HCT116 (cell line): ENCODE measurements at regions not wholly inside any gene's neighbourhood (a gene's known extent, or its start where the extent isn't known, plus 50 kb on each side); places are given as distances from the start of the nearest gene placed in this dataset.
A peak's percentile ranks its signal among the peaks of the same experiment; 100 is the strongest.

ENCODE experiments used
- ATAC-seq: fragments of 200-7000 bp; cut with Tn5 transposase; 2 replicates; pipeline ENCODE4 v1.9.1; 2020; ENCODE audit warnings: mild to moderate bottlenecking, moderate library complexity
- BruUV-seq: library from RNA; stranded (reverse); fragments of 400-500 nt; replicated peaks from 2 replicates; lab custom pipeline; 2021; lab: Mats Ljungman, UMichigan
- CTCF ChIA-PET: fragments of 300-600 bp; sonication (Branson Sonifier 250); formaldehyde crosslinking; loops from one replicate; lab custom pipeline; 2021; ENCODE audit warnings: antibody characterized with exemption; lab: Charles Lee
- POLR2A ChIA-PET: fragments of 300-600, 350-600 bp; sonication (Branson Sonifier 250); formaldehyde crosslinking; loops from one replicate; lab custom pipeline; 2021; ENCODE audit warnings: antibody characterized with exemption; lab: Charles Lee
- RAD21 ChIA-PET, 2 experiments: fragments of 300-600 bp; sonication (Branson Sonifier 250); formaldehyde crosslinking; loops; one replicate each; lab custom pipeline; 2023; ENCODE audit warnings: low total read pairs in 2 of 2; ENCODE audit not compliant: uncharacterized antibody in 2 of 2, unreplicated experiment in 2 of 2, low non-redundant PET in 1 of 2; lab: Charles Lee
- DNase-seq: peaks from one replicate; pipeline ENCODE4 v3.0.0-alpha.2; 2010; ENCODE audit warnings: low read depth, low spot score
- H2AFZ ChIP-seq: fragments of 200-600 bp; shearing (Covaris generic), sonication (generic); 2 replicates; pipeline ENCODE4 v1.6.1; 2017; ENCODE audit warnings: low read depth, mixed run types, mixed read lengths, antibody characterized with exemption, low read length; ENCODE audit not compliant: poor library complexity, severe bottlenecking
- H3K27ac ChIP-seq: 2 replicates; pipeline ENCODE4 v1.5.1; 2012; ENCODE audit warnings: low read depth, low read length
- H3K27me3 ChIP-seq: fragments of 200-600 bp; sonication (generic); 2 replicates; pipeline ENCODE4 v1.6.1; 2016; ENCODE audit warnings: mixed run types, low read length, mixed read lengths; ENCODE audit not compliant: insufficient read depth
- H3K36me3 ChIP-seq, 2 experiments: fragments of 200-500 bp in 1 of 2; fragments of 200-600 bp in 1 of 2; sonication (Bioruptor generic) in 1 of 2; sonication (generic) in 1 of 2; 2 replicates each; pipeline versions ENCODE4 v1.5.1 to v1.6.1; 2014 to 2016; ENCODE audit warnings: low read length in 2 of 2, inconsistent platforms in 1 of 2, mixed read lengths in 1 of 2, mixed run types in 1 of 2; ENCODE audit not compliant: insufficient read depth in 2 of 2, control insufficient read depth in 1 of 2
- H3K4me1 ChIP-seq, 2 experiments: fragments of 200-600 bp in 1 of 2; sonication (generic) in 1 of 2; 2 replicates each; pipeline versions ENCODE4 v1.5.1 to v1.6.1; 2012 to 2017; ENCODE audit warnings: low read length in 2 of 2, inconsistent platforms in 1 of 2, mild to moderate bottlenecking in 1 of 2, mixed read lengths in 1 of 2, mixed run types in 1 of 2, moderate library complexity in 1 of 2; ENCODE audit not compliant: insufficient read depth in 2 of 2, control insufficient read depth in 1 of 2
- H3K4me2 ChIP-seq: fragments of 200-600 bp; sonication (generic); 2 replicates; pipeline ENCODE4 v1.6.1; 2017; ENCODE audit warnings: mixed run types, low read length, mixed read lengths
- H3K4me3 ChIP-seq, 2 experiments: fragments of 200-600 bp in 1 of 2; sonication (generic) in 1 of 2; replicated peaks in 1 of 2; 2 replicates each; pipeline ENCODE4 v1.5.1; 2011 to 2016; ENCODE audit warnings: low read length in 2 of 2, control low read depth in 1 of 2, low read depth in 1 of 2, mild to moderate bottlenecking in 1 of 2, mixed read lengths in 1 of 2, mixed run types in 1 of 2
- H3K79me2 ChIP-seq: fragments of 200-600 bp; sonication (generic); 2 replicates; pipeline ENCODE4 v1.6.1; 2017; ENCODE audit warnings: mild to moderate bottlenecking, mixed run types, low read length, moderate library complexity, mixed read lengths; ENCODE audit not compliant: insufficient read depth
- H3K9ac ChIP-seq: fragments of 200-600 bp; sonication (generic); 2 replicates; pipeline ENCODE4 v1.6.1; 2016; ENCODE audit warnings: low read length, mixed read lengths
- H3K9me2 ChIP-seq: fragments of 200-600 bp; sonication (generic), shearing (Covaris generic); 2 replicates; pipeline ENCODE4 v1.6.1; 2017; ENCODE audit warnings: mixed run types, mild to moderate bottlenecking, moderate library complexity; ENCODE audit not compliant: insufficient read depth
- H3K9me3 ChIP-seq, 2 experiments: fragments of 200-500 bp in 1 of 2; fragments of 200-600 bp in 1 of 2; sonication (Bioruptor generic) in 1 of 2; sonication (generic) in 1 of 2; 2 replicates each; pipeline ENCODE4 v1.6.1; 2014 to 2017; ENCODE audit warnings: low read length in 2 of 2, mixed read lengths in 2 of 2, inconsistent platforms in 1 of 2, low read depth in 1 of 2, mild to moderate bottlenecking in 1 of 2, mixed run types in 1 of 2, moderate library complexity in 1 of 2; ENCODE audit not compliant: control insufficient read depth in 1 of 2, insufficient read depth in 1 of 2
- H4K20me1 ChIP-seq: fragments of 200-600 bp; sonication (generic), shearing (Covaris generic); 2 replicates; pipeline ENCODE4 v1.6.1; 2017; ENCODE audit warnings: mixed run types, mild to moderate bottlenecking, moderate library complexity; ENCODE audit not compliant: insufficient read depth
- ATF3 ChIP-seq: IDR thresholded peaks from 2 replicates; pipeline ENCODE4 v1.6.1; 2012
- CEBPB ChIP-seq: IDR thresholded peaks from 2 replicates; pipeline ENCODE4 v1.6.1; 2012; ENCODE audit warnings: low read depth
- CTCF ChIP-seq, 3 experiments: fragments of 200-600 bp in 1 of 3; sonication (generic) in 1 of 3; IDR thresholded peaks in 2 of 3; conservative IDR thresholded peaks in 1 of 3; 2 replicates each; pipeline ENCODE4 v1.5.1; 2012 to 2017; ENCODE audit warnings: low read depth in 2 of 3, low read length in 2 of 3, antibody characterized with exemption in 1 of 3, borderline replicate concordance in 1 of 3, control low read depth in 1 of 3, mild to moderate bottlenecking in 1 of 3, mixed read lengths in 1 of 3, mixed run types in 1 of 3, moderate library complexity in 1 of 3; ENCODE audit not compliant: insufficient read depth in 1 of 3
- EGR1 ChIP-seq: IDR thresholded peaks from 2 replicates; pipeline ENCODE4 v1.6.1; 2012; ENCODE audit warnings: low read depth
- ELF1 ChIP-seq: IDR thresholded peaks from 2 replicates; pipeline ENCODE4 v1.6.1; 2012; ENCODE audit warnings: low read depth, borderline replicate concordance
- EZH2 ChIP-seq: fragments of 200-600 bp; sonication (generic); IDR thresholded peaks from 2 replicates; pipeline ENCODE4 v1.6.1; 2017; ENCODE audit warnings: antibody characterized with exemption, mixed run types
- EZH2phosphoT487 ChIP-seq: fragments of 200-600 bp; IDR thresholded peaks from 2 replicates; pipeline ENCODE4 v1.6.1; 2018; ENCODE audit warnings: antibody characterized with exemption, borderline replicate concordance
- FOSL1 ChIP-seq: IDR thresholded peaks from 2 replicates; pipeline ENCODE4 v1.6.1; 2012; ENCODE audit warnings: low read depth
- JUND ChIP-seq: IDR thresholded peaks from 2 replicates; pipeline ENCODE4 v1.6.1; 2012
- MAX ChIP-seq: IDR thresholded peaks from 2 replicates; pipeline ENCODE4 v1.6.1; 2012
- POLR2A ChIP-seq: IDR thresholded peaks from 2 replicates; pipeline ENCODE4 v1.7.0; 2011; ENCODE audit warnings: borderline replicate concordance; ENCODE audit not compliant: insufficient read depth, insufficient read length; ENCODE audit errors: extremely low read depth
- POLR2AphosphoS5 ChIP-seq: IDR thresholded peaks from 2 replicates; pipeline ENCODE4 v1.6.1; 2011; ENCODE audit warnings: mild to moderate bottlenecking, low read depth, low read length, moderate library complexity
- RAD21 ChIP-seq: IDR thresholded peaks from 2 replicates; pipeline ENCODE4 v1.6.1; 2012; ENCODE audit warnings: low read depth, mild to moderate bottlenecking
- REST ChIP-seq: IDR thresholded peaks from 2 replicates; pipeline ENCODE4 v1.6.1; 2012; ENCODE audit warnings: low read depth
- SIN3A ChIP-seq: IDR thresholded peaks from 2 replicates; pipeline ENCODE4 v1.6.1; 2012; ENCODE audit warnings: low read depth
- SP1 ChIP-seq: IDR thresholded peaks from 2 replicates; pipeline ENCODE4 v1.6.1; 2012; ENCODE audit warnings: low read depth
- SRF ChIP-seq: IDR thresholded peaks from 2 replicates; pipeline ENCODE4 v1.6.1; 2012; ENCODE audit warnings: low read depth
- TCF7L2 ChIP-seq: IDR thresholded peaks from 2 replicates; pipeline ENCODE4 v1.7.0; 2011; ENCODE audit warnings: borderline replicate concordance, inconsistent platforms; ENCODE audit not compliant: insufficient read depth, insufficient read length; ENCODE audit errors: extremely low read depth
- YY1 ChIP-seq: IDR thresholded peaks from 2 replicates; pipeline ENCODE4 v1.6.1; 2011; ENCODE audit warnings: low read length, low read depth, moderate library complexity, mild to moderate bottlenecking; ENCODE audit not compliant: insufficient replicate concordance; ENCODE audit errors: extremely low read depth
- ZFX ChIP-seq: fragments of 450-650 bp; IDR thresholded peaks from 2 replicates; pipeline ENCODE4 v1.6.1; 2017
- ZNF274 ChIP-seq: fragments of 200-500 bp; sonication (Bioruptor generic); IDR thresholded peaks from 2 replicates; pipeline ENCODE4 v1.6.1; 2014; ENCODE audit warnings: mild to moderate bottlenecking, low read depth, low read length, inconsistent platforms
- intact Hi-C: fragments of 100-400 bp; cut with micrococcal nuclease; formaldehyde crosslinking; loops from 2 replicates; pipeline ENCODE4 v1.10.0; 2022

GRCh38 chr1:115179397-115180079, 90.2 kb upstream of the TSPAN2 start:
- peak overlapping the region; percentile 33; the same call in 1 of the 2 replicates for H3K27ac ChIP-seq
- H3K4me3 ChIP-seq, result peak overlapping the region in 1 of 2 experiments; percentile 35; a peak in 1 of 4 replicates
- H3K9ac ChIP-seq, result peak overlapping the region; percentile 42
- BruUV-seq, result no TSS peak
- CTCF ChIA-PET, result interaction anchor here (0.6 to 2.5 kb wide), 3 partner anchors 16 to 42 kb away, joined by 3 to 10 read pairs (median 3); no protein-coding TSS in a partner anchor
- H3K36me3 ChIP-seq, result no peaks in the 10 kb centered on the region
- H2AFZ ChIP-seq, result peak overlapping the region; percentile 27
- ATAC-seq (peak; percentile 92), DNase-seq (peak; percentile 81)
- no peaks in the 10 kb centered on the region for H4K20me1 ChIP-seq
- intact Hi-C loops, result no loop called here
- no peaks in the 10 kb centered on the region for H3K79me2 ChIP-seq
- no peaks in the 10 kb centered on the region for H3K9me2 ChIP-seq
- POLR2A ChIA-PET, result interaction anchor here (0.7 to 1.4 kb wide), 2 partner anchors 11 to 15 kb away, joined by 3 read pairs; no protein-coding TSS in a partner anchor
- H3K4me1 ChIP-seq, result peaks cover 14 to 26% of the 10 kb centered on the region in 2 experiments
- RAD21 ChIA-PET, result no interaction called here
- no peaks in the 10 kb centered on the region for H3K9me3 ChIP-seq
- peaks cover 7% of the 10 kb centered on the region; the same call in 1 of the 2 replicates for H3K27me3 ChIP-seq
- peak overlapping the region; percentile 69 for H3K4me2 ChIP-seq
- TF ChIP-seq EZH2phosphoT487 (no peak), YY1 (no peak), MAX (peak; percentile 66), REST (no peak), ZNF274 (no peak), SRF (no peak; the same call in 1 of the 2 replicates), POLR2AphosphoS5 (peak; percentile 14; the same call in 1 of the 2 replicates), ATF3 (no peak), TCF7L2 (peak; percentile 72), ELF1 (no peak), CTCF (IDR thresholded peaks at IDR 0.05 in 2 of 3, conservative IDR thresholded peaks at IDR 0.05 in 1 of 3; ENCODE audit: borderline replicate concordance in 1 of 3, insufficient read depth in 1 of 3, low read depth in 2 of 3, low read length in 2 of 3) (no peak), EGR1 (no peak), RAD21 (no peak), FOSL1 (peak; percentile 96), ZFX (peak; percentile 16; the same call in 1 of the 2 replicates), JUND (peak; percentile 97), POLR2A (no peak), SP1 (peak; percentile 82), CEBPB (peak; percentile 42), SIN3A (peak; percentile 40; the same call in 1 of the 2 replicates), EZH2 (no peak)
